Peyer's patch (tissue), 4 donors: ENCODE measurements at regions not wholly inside any gene's neighbourhood (a gene's known extent, or its start where the extent isn't known, plus 50 kb on each side); places are given as distances from the start of the nearest gene placed in this dataset.
A peak's percentile ranks its signal among the peaks of the same experiment; 100 is the strongest.
"Not testable (repeated sequence)": the region's sequence is repeated elsewhere in the genome, so short reads cannot be mapped to it uniquely, and the experiment has no call there.

Source experiments
- DNase-seq, 3 donors: peaks; one replicate each; pipeline ENCODE4 v3.0.0-alpha.2; 2017 to 2019
- H3K27ac ChIP-seq, 4 donors: fragments of 200-600 bp; sonication (generic); one replicate each; pipeline ENCODE4 v1.5.1; 2016 to 2019
- H3K27me3 ChIP-seq, 2 donors: fragments of 200-600 bp; sonication (generic); one replicate each; pipeline ENCODE4 v1.5.1; 2019
- H3K36me3 ChIP-seq, 3 donors: fragments of 200-600 bp; sonication (generic); one replicate each; pipeline ENCODE4 v1.5.1; 2016 to 2019
- H3K4me1 ChIP-seq, 4 donors: fragments of 200-600 bp; sonication (generic); one replicate each; pipeline ENCODE4 v1.5.1; 2016 to 2019
- H3K4me3 ChIP-seq, 4 donors: fragments of 200-600 bp; sonication (generic); 1 replicate in 3 of 4; 2 replicates in 1 of 4; pipeline ENCODE4 v1.5.1; 2016 to 2019; ENCODE audit warnings: mild to moderate bottlenecking in 1 of 4
- H3K9me3 ChIP-seq, 4 donors: fragments of 200-600 bp; sonication (generic); one replicate each; pipeline ENCODE4 v1.5.1; 2016 to 2019; ENCODE audit warnings: mild to moderate bottlenecking in 1 of 4
- CTCF ChIP-seq, 6 experiments: fragments of 450-650 bp in 4 of 6; fragments of 200-600 bp in 2 of 6; sonication (generic) in 1 of 6; IDR thresholded peaks; one replicate each; pipeline ENCODE4 v1.5.1; 2017 to 2019; ENCODE audit warnings: antibody characterized with exemption in 6 of 6, mild to moderate bottlenecking in 3 of 6, moderate library complexity in 1 of 6
- POLR2A ChIP-seq, 2 donors: fragments of 450-650 bp; IDR thresholded peaks; one replicate each; pipeline ENCODE4 v1.5.1; 2017; ENCODE audit warnings: antibody characterized with exemption in 2 of 2, mild to moderate bottlenecking in 2 of 2, moderate library complexity in 2 of 2

- DNase-seq, result no peak
- H3K4me3 ChIP-seq, result no peak overlapping the region
- H3K9me3 ChIP-seq, result no peaks in the 10 kb centered on the region
- no peaks in the 10 kb centered on the region for H3K4me1 ChIP-seq
- H3K27ac ChIP-seq, result no peak overlapping the region
- H3K27me3 ChIP-seq, result no peaks in the 10 kb centered on the region
- TF ChIP-seq POLR2A (IDR thresholded peaks at IDR 0.05) (no peak), CTCF (IDR thresholded peaks at IDR 0.05) (no peak)
- no peaks in the 10 kb centered on the region for H3K36me3 ChIP-seq
Measured at GRCh38 chr9:89690334-89690912, 85.6 kb downstream of the GADD45G start.

- no peak overlapping the region for H3K27ac ChIP-seq
- no peaks in the 10 kb centered on the region for H3K36me3 ChIP-seq
- no peak for DNase-seq
- H3K9me3 ChIP-seq, result no peaks in the 10 kb centered on the region
- no peak for TF ChIP-seq POLR2A (IDR thresholded peaks at IDR 0.05)
- no peaks in the 10 kb centered on the region for H3K4me1 ChIP-seq
- H3K4me3 ChIP-seq, result no peak overlapping the region
- no peaks in the 10 kb centered on the region for H3K27me3 ChIP-seq
Measured at GRCh38 chr9:89695441-89695891, 90.7 kb downstream of the GADD45G start.

- not testable (repeated sequence) for DNase-seq, H3K4me1 ChIP-seq, H3K4me3 ChIP-seq, H3K27ac ChIP-seq, H3K36me3 ChIP-seq, H3K27me3 ChIP-seq, H3K9me3 ChIP-seq
Measured at GRCh38 chr9:89695979-89696378, 91.2 kb downstream of the GADD45G start.

- Histone ChIP-seq H3K27ac (no peak overlapping the region), H3K27me3 (no peaks in the 10 kb centered on the region), H3K4me1 (peaks cover 0 to 9% (median 0%) of the 10 kb centered on the region in 4 donors), H3K36me3 (no peaks in the 10 kb centered on the region), H3K4me3 (no peak overlapping the region), H3K9me3 (no peaks in the 10 kb centered on the region)
- DNase-seq, result no peak
- TF ChIP-seq POLR2A (IDR thresholded peaks at IDR 0.05) (no peak), CTCF (IDR thresholded peaks at IDR 0.05) (no peak)
Measured at GRCh38 chr9:89696780-89697179, 92.0 kb downstream of the GADD45G start.

- Histone ChIP-seq H3K4me3 (no peak overlapping the region), H3K36me3 (no peaks in the 10 kb centered on the region), H3K9me3 (no peaks in the 10 kb centered on the region), H3K27ac (no peak overlapping the region), H3K27me3 (no peaks in the 10 kb centered on the region), H3K4me1 (peaks cover 0 to 9% (median 0%) of the 10 kb centered on the region in 4 donors)
- TF ChIP-seq POLR2A (IDR thresholded peaks at IDR 0.05), result no peak
- no peak for TF ChIP-seq CTCF (IDR thresholded peaks at IDR 0.05)
- DNase-seq, result no peak
Measured at GRCh38 chr9:89697553-89697952, 92.7 kb downstream of the GADD45G start.

GRCh38 chr9:89698411-89699005, 93.7 kb downstream of the GADD45G start:
- H3K4me3 ChIP-seq, result no peak overlapping the region
- TF ChIP-seq CTCF (IDR thresholded peaks at IDR 0.05) (no peak), POLR2A (IDR thresholded peaks at IDR 0.05) (no peak)

More at GRCh38 chr9:89698411-89699005, 93.7 kb downstream of the GADD45G start:
- Histone ChIP-seq H3K9me3 (no peaks in the 10 kb centered on the region), H3K27ac (no peak overlapping the region), H3K4me1 (peaks cover 0 to 9% (median 0%) of the 10 kb centered on the region in 4 donors), H3K27me3 (no peaks in the 10 kb centered on the region), H3K36me3 (no peaks in the 10 kb centered on the region)
- peak in 1 of 3 donors; percentile 32 for DNase-seq
